H9 (cell line): ENCODE measurements at regions not wholly inside any gene's neighbourhood (a gene's known extent, or its start where the extent isn't known, plus 50 kb on each side); places are given as distances from the start of the nearest gene placed in this dataset.

ENCODE experiments used
- DNase-seq: peaks from one replicate; pipeline ENCODE4 v3.0.0-alpha.2; 2017
- H2AFZ ChIP-seq: one replicate; pipeline ENCODE4 v1.6.1; 2013; ENCODE audit warnings: mild to moderate bottlenecking, low read length, control low read depth, moderate library complexity
- H2AK5ac ChIP-seq: 2 replicates; pipeline ENCODE4 v1.6.1; 2013; ENCODE audit warnings: low read length, control low read depth, mixed read lengths; ENCODE audit not compliant: insufficient read length
- H2BK120ac ChIP-seq: one replicate; pipeline ENCODE4 v1.6.1; 2013; ENCODE audit warnings: low read depth, mild to moderate bottlenecking, low read length, control low read depth, inconsistent platforms; ENCODE audit not compliant: poor library complexity, severe bottlenecking
- H2BK12ac ChIP-seq: 2 replicates; pipeline ENCODE4 v1.6.1; 2013; ENCODE audit warnings: low read length, control low read depth, mixed read lengths, low read depth; ENCODE audit not compliant: insufficient read length
- H2BK15ac ChIP-seq: 2 replicates; pipeline ENCODE4 v1.6.1; 2013; ENCODE audit warnings: low read depth, low read length, control low read depth
- H2BK20ac ChIP-seq: one replicate; pipeline ENCODE4 v1.6.1; 2013; ENCODE audit warnings: low read depth, mild to moderate bottlenecking, low read length, control low read depth, inconsistent platforms; ENCODE audit not compliant: poor library complexity, severe bottlenecking
- H2BK5ac ChIP-seq: 2 replicates; pipeline ENCODE4 v1.6.1; 2013; ENCODE audit warnings: low read length, control low read depth, mixed read lengths; ENCODE audit not compliant: insufficient read length
- H3K14ac ChIP-seq: 2 replicates; pipeline ENCODE4 v1.6.1; 2013; ENCODE audit warnings: low read length, control low read depth; ENCODE audit not compliant: insufficient read depth
- H3K18ac ChIP-seq: 2 replicates; pipeline ENCODE4 v1.6.1; 2013; ENCODE audit warnings: low read depth, mild to moderate bottlenecking, mixed read lengths, low read length, control low read depth; ENCODE audit not compliant: insufficient read length
- H3K23ac ChIP-seq: 2 replicates; pipeline ENCODE4 v1.6.1; 2013; ENCODE audit warnings: low read length, control low read depth, mixed read lengths, low read depth; ENCODE audit not compliant: insufficient read length
- H3K23me2 ChIP-seq: 2 replicates; pipeline ENCODE4 v1.6.1; 2013; ENCODE audit warnings: low read depth, mild to moderate bottlenecking, mixed read lengths, low read length, control low read depth; ENCODE audit not compliant: insufficient read length, poor library complexity, severe bottlenecking
- H3K27ac ChIP-seq: 2 replicates; pipeline ENCODE4 v1.5.1; 2013; ENCODE audit warnings: low read length, control low read depth, mixed read lengths, low read depth; ENCODE audit not compliant: insufficient read length
- H3K27me3 ChIP-seq: 2 replicates; pipeline ENCODE4 v1.6.1; 2013; ENCODE audit warnings: low read length, control low read depth, inconsistent platforms; ENCODE audit not compliant: insufficient read depth
- H3K4ac ChIP-seq: 2 replicates; pipeline ENCODE4 v1.6.1; 2013; ENCODE audit warnings: low read depth, mild to moderate bottlenecking, control low read depth, inconsistent platforms, low read length, moderate library complexity
- H3K4me1 ChIP-seq: 2 replicates; pipeline ENCODE4 v1.6.1; 2013; ENCODE audit warnings: low read length, control low read depth, inconsistent platforms; ENCODE audit not compliant: insufficient read depth
- H3K4me2 ChIP-seq: 2 replicates; pipeline ENCODE4 v1.6.1; 2013; ENCODE audit warnings: low read length, control low read depth, mixed read lengths; ENCODE audit not compliant: insufficient read length, insufficient read depth
- H3K56ac ChIP-seq: 2 replicates; pipeline ENCODE4 v1.6.1; 2013; ENCODE audit warnings: low read depth, mild to moderate bottlenecking, mixed read lengths, low read length, control low read depth; ENCODE audit not compliant: insufficient read length
- H3K79me1 ChIP-seq: 2 replicates; pipeline ENCODE4 v1.6.1; 2013; ENCODE audit warnings: low read depth, mild to moderate bottlenecking, moderate library complexity, low read length, control low read depth, inconsistent platforms; ENCODE audit not compliant: insufficient read depth, poor library complexity, severe bottlenecking
- H3K79me2 ChIP-seq: 2 replicates; pipeline ENCODE4 v1.6.1; 2013; ENCODE audit warnings: low read length, control low read depth, inconsistent platforms; ENCODE audit not compliant: insufficient read depth
- H3K9ac ChIP-seq: 2 replicates; pipeline ENCODE4 v1.6.1; 2013; ENCODE audit warnings: low read length, control low read depth, mixed read lengths; ENCODE audit not compliant: insufficient read length; ENCODE audit errors: extremely low read depth
- H3K9me3 ChIP-seq: one replicate; pipeline ENCODE4 v1.6.1; 2013; ENCODE audit warnings: low read depth, low read length, inconsistent platforms; ENCODE audit not compliant: control insufficient read depth
- H3T11ph ChIP-seq: one replicate; pipeline ENCODE4 v1.6.1; 2013; ENCODE audit warnings: mild to moderate bottlenecking, low read length, control low read depth, inconsistent platforms
- H4K20me1 ChIP-seq: one replicate; pipeline ENCODE4 v1.6.1; 2013; ENCODE audit not compliant: control insufficient read depth, insufficient read length, insufficient read depth
- H4K5ac ChIP-seq: 2 replicates; pipeline ENCODE4 v1.6.1; 2013; ENCODE audit warnings: low read depth, mild to moderate bottlenecking, mixed read lengths, low read length, control low read depth; ENCODE audit not compliant: insufficient read length
- H4K8ac ChIP-seq: replicated peaks from 2 replicates; pipeline ENCODE4 v1.6.1; 2013; ENCODE audit warnings: low read length, control low read depth, mixed read lengths, low read depth; ENCODE audit not compliant: insufficient read length
- H4K91ac ChIP-seq: 2 replicates; pipeline ENCODE4 v1.6.1; 2013; ENCODE audit warnings: low read depth, mild to moderate bottlenecking, moderate library complexity, mixed read lengths, low read length, control low read depth; ENCODE audit not compliant: insufficient read length
- H3K27ac Mint-ChIP-seq, 3 experiments: 2 replicates in 2 of 3; 3 replicates in 1 of 3; pipeline ENCODE4 v1.8.0; 2020 to 2021; ENCODE audit warnings: mixed read lengths in 3 of 3, mild to moderate bottlenecking in 1 of 3, moderate library complexity in 1 of 3
- H3K27me3 Mint-ChIP-seq: 2 replicates; pipeline ENCODE4 v1.8.0; 2021; ENCODE audit warnings: low read depth, mild to moderate bottlenecking, moderate library complexity, mixed read lengths
- H3K36me3 Mint-ChIP-seq, 3 experiments: 2 replicates in 2 of 3; 3 replicates in 1 of 3; pipeline ENCODE4 v1.8.0; 2020 to 2021; ENCODE audit warnings: low read depth in 3 of 3, mixed read lengths in 3 of 3; ENCODE audit not compliant: insufficient read depth in 1 of 3
- H3K4me1 Mint-ChIP-seq, 2 experiments: 2 replicates each; pipeline ENCODE4 v1.8.0; 2020; ENCODE audit warnings: mixed read lengths in 2 of 2
- H3K4me3 Mint-ChIP-seq, 2 experiments: 2 replicates in 1 of 2; 3 replicates in 1 of 2; pipeline ENCODE4 v1.8.0; 2020 to 2021; ENCODE audit warnings: mild to moderate bottlenecking in 2 of 2, mixed read lengths in 2 of 2, moderate library complexity in 1 of 2
- H3K9me3 Mint-ChIP-seq, 2 experiments: 2 replicates in 1 of 2; 3 replicates in 1 of 2; pipeline ENCODE4 v1.8.0; 2020; ENCODE audit warnings: mild to moderate bottlenecking in 2 of 2, mixed read lengths in 2 of 2, moderate library complexity in 1 of 2
- WGBS: extraction: QIAGEN DNeasy Blood & Tissue Kit; methylation state at CpG from one replicate; pipeline ENCODE4 v1.1.7; 2013; ENCODE audit warnings: missing lambda C conversion rate, low lambda C conversion rate, mixed read lengths; ENCODE audit not compliant: insufficient read length; ENCODE audit errors: extremely low coverage; 5-methylcytosine and 5-hydroxymethylcytosine counted together
- TF ChIP-seq, protein P1 (sequence below): fragments of 200-600 bp; sonication (generic); conservative IDR thresholded peaks from 3 replicates; pipeline ENCODE4 v1.8.0; 2021; ENCODE audit warnings: antibody characterized with exemption, mild to moderate bottlenecking

GRCh38 chr19:29431332-29431731, 94.5 kb upstream of the VSTM2B start:
- Histone ChIP-seq H2BK120ac (no peak overlapping the region), H2BK12ac (no peak overlapping the region)
- peaks cover under 1 to 9% (median 4%) of the 10 kb centered on the region in 3 experiments; a peak in 3 of 7 replicates for H3K36me3 Mint-ChIP-seq

More at GRCh38 chr19:29431332-29431731, 94.5 kb upstream of the VSTM2B start:
- Mint-ChIP-seq H3K4me3 (no peak overlapping the region), H3K4me1 (peaks cover 0 to 5% of the 10 kb centered on the region in 2 experiments; a peak in 2 of 4 replicates), H3K27me3 (peaks cover 24% of the 10 kb centered on the region), H3K27ac (no peak overlapping the region), H3K9me3 (peaks cover 13 to 16% of the 10 kb centered on the region in 2 experiments)
- Histone ChIP-seq H3K27ac (no peak overlapping the region), H3K4me1 (no peaks in the 10 kb centered on the region), H3K9ac (no peak overlapping the region), H3K4ac (no peak overlapping the region), H3K14ac (no peak overlapping the region), H3K79me2 (no peaks in the 10 kb centered on the region), H2BK15ac (no peak overlapping the region), H2AFZ (no peak overlapping the region), H4K20me1 (no peaks in the 10 kb centered on the region), H3T11ph (no peak overlapping the region), H4K8ac (no peak overlapping the region), H3K79me1 (no peaks in the 10 kb centered on the region), H4K91ac (no peak overlapping the region), H2AK5ac (no peak overlapping the region), H4K5ac (no peak overlapping the region), H3K23ac (no peak overlapping the region), H3K4me2 (no peak overlapping the region), H3K56ac (no peak overlapping the region), H3K9me3 (no peaks in the 10 kb centered on the region), H3K18ac (no peak overlapping the region), H3K23me2 (no peaks in the 10 kb centered on the region), H2BK20ac (no peak overlapping the region), H2BK5ac (no peak overlapping the region), H3K27me3 (no peaks in the 10 kb centered on the region)
- no CpG with 5 or more reads among the region's 7 CpGs for WGBS
- no peak for DNase-seq
- TF ChIP-seq, protein P1, sequence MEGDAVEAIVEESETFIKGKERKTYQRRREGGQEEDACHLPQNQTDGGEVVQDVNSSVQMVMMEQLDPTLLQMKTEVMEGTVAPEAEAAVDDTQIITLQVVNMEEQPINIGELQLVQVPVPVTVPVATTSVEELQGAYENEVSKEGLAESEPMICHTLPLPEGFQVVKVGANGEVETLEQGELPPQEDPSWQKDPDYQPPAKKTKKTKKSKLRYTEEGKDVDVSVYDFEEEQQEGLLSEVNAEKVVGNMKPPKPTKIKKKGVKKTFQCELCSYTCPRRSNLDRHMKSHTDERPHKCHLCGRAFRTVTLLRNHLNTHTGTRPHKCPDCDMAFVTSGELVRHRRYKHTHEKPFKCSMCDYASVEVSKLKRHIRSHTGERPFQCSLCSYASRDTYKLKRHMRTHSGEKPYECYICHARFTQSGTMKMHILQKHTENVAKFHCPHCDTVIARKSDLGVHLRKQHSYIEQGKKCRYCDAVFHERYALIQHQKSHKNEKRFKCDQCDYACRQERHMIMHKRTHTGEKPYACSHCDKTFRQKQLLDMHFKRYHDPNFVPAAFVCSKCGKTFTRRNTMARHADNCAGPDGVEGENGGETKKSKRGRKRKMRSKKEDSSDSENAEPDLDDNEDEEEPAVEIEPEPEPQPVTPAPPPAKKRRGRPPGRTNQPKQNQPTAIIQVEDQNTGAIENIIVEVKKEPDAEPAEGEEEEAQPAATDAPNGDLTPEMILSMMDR: no peak
